22Rv1 (cell line): ENCODE measurements at regions not wholly inside any gene's neighbourhood (a gene's known extent, or its start where the extent isn't known, plus 50 kb on each side); places are given as distances from the start of the nearest gene placed in this dataset.

Experiments
- H3K27ac ChIP-seq: fragments of 450-650 bp; 2 replicates; pipeline ENCODE4 v1.5.1; 2017
- ZFX ChIP-seq: fragments of 450-650 bp; IDR thresholded peaks from 2 replicates; pipeline ENCODE4 v1.6.1; 2017; ENCODE audit warnings: antibody characterized with exemption, borderline replicate concordance
- TF ChIP-seq, protein P1 (sequence below): fragments of 450-650 bp; IDR thresholded peaks from 2 replicates; pipeline ENCODE4 v1.5.1; 2017; ENCODE audit warnings: mild to moderate bottlenecking

DNA sequence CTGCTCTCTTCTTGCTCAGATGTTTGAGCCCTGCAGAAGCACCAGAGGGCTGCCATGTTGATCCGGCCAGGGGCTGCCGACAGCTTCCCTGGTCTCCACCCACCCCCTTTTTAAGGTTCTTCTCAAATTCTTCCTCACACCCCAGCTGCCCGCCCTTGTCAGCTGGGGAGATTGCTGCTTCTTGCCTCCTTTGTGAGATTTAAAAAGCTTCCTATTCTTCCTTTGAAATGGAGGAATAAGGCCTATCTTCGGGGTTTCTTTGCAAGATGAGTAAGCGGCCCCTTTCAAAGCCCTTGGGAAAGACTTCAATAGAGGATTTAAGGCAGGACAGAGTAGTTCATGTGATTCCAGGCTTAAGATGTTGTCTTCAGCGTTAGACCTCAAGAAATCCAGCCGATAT, 211.9 kb upstream of the SHH start:
- TF ChIP-seq ZFX: no peak
- TF ChIP-seq, protein P1, sequence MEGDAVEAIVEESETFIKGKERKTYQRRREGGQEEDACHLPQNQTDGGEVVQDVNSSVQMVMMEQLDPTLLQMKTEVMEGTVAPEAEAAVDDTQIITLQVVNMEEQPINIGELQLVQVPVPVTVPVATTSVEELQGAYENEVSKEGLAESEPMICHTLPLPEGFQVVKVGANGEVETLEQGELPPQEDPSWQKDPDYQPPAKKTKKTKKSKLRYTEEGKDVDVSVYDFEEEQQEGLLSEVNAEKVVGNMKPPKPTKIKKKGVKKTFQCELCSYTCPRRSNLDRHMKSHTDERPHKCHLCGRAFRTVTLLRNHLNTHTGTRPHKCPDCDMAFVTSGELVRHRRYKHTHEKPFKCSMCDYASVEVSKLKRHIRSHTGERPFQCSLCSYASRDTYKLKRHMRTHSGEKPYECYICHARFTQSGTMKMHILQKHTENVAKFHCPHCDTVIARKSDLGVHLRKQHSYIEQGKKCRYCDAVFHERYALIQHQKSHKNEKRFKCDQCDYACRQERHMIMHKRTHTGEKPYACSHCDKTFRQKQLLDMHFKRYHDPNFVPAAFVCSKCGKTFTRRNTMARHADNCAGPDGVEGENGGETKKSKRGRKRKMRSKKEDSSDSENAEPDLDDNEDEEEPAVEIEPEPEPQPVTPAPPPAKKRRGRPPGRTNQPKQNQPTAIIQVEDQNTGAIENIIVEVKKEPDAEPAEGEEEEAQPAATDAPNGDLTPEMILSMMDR: no peak
- H3K27ac ChIP-seq: no peak overlapping the region

DNA sequence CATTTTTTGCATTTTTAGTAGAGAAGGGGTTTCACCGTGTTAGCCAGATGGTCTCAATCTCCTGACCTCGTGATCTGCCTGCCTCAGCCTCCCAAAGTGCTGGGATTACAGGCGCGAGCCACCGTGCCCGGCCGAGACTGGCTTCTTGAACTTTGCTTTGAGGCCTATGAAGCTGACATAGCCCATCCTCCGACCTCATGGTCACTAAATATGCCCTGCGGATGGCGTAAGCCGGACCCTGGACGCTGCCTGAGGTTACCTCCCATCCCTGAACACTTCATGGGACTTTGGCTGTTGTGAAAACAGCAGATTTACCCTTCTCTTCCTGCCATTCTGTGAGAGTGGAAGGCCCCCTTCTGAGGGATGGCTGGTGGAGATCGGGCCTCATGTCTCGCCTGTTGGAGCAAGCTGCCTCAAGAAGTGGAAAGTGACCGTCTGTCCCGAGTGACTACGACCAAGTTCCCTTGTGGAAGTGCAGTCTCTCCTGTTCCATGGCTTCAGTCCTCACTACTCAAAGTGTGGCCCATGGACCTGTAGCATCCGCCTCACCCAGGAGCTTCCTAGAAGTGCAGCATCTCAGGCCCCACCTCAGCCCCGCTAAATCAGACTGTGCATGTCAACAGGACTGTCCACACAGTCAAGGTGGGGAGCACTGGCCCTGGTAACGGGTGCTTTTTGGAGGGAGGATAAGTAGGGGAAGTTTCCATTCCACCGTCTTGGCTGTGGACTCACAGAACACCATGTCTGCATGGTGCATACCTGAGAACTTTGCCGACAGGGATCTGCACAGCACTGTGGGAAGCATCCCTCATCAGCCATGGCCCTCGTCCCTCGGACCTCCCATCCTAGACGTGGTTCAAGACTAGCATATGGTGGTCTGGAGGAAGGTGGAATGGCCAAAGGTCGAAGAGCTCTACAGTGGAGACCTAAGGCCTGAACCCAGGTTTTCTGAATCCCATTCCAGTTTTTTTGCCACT, 210.5 kb upstream of the SHH start:
- no peak overlapping the region for H3K27ac ChIP-seq
- TF ChIP-seq, protein P1: no peak
- TF ChIP-seq ZFX: no peak

DNA sequence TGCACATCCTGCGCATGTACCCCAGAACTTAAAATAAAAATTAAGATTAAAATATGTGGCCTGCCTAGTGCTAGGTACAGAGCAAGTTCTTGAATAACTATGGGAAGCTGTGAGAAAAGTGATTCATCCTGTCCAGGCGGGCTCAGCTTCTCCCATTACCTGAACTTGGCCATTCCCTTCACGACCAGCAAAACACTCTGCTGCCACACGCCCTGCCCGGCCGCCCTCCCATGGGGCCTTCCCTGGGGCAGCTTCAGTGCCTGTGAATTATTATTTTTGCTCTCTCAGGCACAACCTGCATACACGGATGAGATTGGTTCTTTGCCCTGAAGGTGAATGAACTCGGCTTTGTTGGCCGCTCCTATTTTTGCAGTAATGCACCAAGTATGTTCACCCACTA, 209.2 kb upstream of the SHH start:
- TF ChIP-seq, protein P1: no peak
- no peak for TF ChIP-seq ZFX
- no peak overlapping the region for H3K27ac ChIP-seq

DNA sequence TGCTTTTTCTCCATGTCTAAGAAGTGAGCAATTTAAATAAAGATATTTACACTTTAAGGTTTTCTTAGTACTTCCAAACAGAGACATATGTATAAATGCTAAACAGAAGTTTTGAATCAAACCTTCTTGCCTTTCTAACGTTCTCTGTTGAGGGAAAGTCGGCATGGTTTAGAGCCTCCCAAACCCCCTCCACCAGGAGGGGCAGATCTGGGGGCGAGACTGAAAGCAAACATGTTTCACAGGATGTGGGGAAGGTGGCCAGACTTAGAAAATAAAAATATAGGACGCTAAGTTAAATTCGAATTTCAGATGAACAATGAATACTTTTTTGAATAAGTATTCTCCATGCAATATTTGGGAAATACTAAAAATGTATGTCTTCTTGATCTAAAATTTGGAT, 208.3 kb upstream of the SHH start:
- TF ChIP-seq, protein P1: no peak
- H3K27ac ChIP-seq: no peak overlapping the region

DNA sequence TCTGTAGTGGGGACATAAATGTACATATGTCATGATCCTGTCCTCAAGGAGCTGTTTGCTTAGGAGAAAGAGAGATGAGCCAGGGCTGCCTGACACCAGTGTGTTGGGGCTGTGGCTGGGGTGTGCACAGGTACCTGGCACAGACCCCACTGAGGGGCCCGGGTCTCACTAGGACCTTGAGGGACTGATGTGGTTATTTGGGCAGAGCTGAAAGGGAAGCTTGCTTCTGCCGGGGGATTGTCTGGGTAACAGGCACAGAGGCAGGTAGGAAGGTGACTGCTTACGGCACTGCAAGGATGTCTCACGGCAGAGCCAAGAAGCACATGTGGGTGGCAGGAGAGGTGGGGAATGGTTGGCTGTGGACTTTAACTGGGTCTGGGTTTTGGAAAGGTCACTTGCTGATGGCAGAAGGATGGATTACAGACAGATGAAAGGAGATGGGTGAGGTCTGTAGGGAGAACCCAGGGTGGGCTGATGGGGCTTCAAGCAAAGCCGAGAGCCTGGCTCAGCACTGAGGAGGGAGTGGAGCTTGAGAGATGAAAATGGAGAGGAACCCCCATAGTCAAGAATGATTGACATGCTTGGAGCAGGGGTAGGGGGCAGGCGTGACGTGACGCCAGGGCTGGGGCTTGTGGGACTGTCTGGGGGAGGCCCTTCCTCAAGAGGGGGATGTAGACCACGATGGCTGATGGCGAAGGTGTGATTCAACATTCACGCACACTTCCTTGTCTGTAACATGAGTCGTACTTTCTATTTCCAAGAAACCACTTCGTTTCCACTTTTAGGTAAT, 207.7 kb upstream of the SHH start:
- TF ChIP-seq ZFX: no peak
- TF ChIP-seq, protein P1: no peak
- no peak overlapping the region for H3K27ac ChIP-seq

DNA sequence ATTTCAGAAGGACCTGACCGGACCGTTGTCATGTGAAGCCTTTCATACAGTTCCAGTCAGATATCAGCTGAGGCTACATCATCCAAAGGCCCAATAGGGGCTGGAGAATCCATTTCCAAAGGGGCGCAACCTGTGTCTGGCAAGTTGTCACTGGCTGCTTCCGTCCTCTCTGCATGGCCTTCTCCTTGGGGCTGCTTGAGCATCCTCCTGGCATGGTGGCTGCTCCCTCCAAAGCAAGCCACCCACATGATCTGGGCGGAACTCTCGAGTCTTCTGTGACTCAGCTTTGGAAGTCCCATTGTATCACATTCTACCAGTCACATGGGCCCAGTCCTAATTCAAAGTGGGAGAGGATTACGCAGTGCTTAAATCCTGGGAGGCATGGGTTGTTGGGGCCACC, 207.0 kb upstream of the SHH start:
- H3K27ac ChIP-seq: no peak overlapping the region
- no peak for TF ChIP-seq ZFX
- TF ChIP-seq, protein P1: no peak
